NCI-H2107 (cell line): ENCODE measurements at regions not wholly inside any gene's neighbourhood (a gene's known extent, or its start where the extent isn't known, plus 50 kb on each side); places are given as distances from the start of the nearest gene placed in this dataset.

ENCODE experiments used
- DNase-seq: peaks from one replicate; lab custom pipeline; 2025; lab: John Stamatoyannopoulos, UW

DNA sequence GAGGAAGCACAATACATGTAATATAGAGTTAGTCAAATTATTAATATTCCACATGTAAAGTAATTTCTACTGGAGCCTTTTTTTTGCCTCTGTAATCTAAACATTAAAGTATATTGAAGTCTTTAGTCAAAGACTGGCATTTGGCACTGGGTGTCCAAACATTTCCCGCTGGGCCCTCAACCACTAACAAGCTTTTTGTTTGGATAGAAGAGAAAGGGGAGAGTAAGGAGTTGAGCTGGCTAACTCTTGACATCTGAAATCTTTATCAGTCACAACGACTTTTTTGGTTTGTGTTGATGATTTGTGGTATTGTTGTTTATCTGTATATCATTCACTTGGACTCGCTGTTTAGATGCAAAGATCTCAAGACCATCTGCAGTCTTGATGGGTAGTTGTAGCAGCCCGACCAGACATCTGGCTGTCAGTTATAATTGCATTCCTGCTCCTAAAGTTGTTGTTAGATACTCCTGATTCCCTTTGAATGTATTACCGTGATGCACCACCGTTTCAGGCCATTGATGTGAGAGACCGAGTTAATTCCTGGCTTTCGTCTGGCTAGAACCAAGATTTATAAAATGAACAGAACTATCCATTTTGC is 379.6 kb downstream of the MTX2 start:
- DNase-seq: no peak

DNA sequence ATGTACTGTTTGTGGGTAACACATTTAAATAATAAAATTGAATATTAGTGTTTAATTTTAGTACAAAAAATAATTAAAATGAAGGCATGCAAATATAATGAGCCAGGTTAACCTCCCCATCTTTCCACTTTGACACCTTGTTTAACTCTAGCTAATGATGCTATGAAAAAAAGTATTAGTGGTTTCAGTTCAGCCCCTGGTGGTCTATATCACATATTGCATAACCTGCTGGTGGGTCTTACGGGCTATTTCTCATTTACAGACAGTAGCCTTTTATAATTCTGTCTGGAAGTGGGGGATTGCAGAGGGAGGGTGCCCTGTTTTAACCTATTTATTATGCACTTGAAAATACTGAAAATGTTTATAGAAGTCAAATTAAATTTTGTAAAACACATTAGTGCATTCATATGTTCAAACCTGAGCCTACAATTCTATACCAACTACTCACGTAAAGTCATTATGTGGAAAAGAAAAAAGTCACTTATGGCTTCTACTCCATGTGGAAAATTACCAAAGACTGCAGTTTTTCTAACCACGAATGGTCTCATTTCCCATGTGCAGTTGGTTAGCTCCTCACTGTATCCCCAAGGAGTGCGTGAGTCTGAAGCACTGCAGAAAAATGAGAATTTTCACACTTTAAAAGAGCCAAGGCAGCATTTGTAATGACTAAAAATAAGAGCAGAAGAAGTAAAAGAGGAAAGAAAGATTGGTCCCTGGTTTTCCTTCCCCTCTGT is 381.0 kb downstream of the MTX2 start:
- no peak for DNase-seq

- no peak for DNase-seq
Observed at GRCh38 chr2:176650838-176651555, 381.8 kb downstream of the MTX2 start.

DNA sequence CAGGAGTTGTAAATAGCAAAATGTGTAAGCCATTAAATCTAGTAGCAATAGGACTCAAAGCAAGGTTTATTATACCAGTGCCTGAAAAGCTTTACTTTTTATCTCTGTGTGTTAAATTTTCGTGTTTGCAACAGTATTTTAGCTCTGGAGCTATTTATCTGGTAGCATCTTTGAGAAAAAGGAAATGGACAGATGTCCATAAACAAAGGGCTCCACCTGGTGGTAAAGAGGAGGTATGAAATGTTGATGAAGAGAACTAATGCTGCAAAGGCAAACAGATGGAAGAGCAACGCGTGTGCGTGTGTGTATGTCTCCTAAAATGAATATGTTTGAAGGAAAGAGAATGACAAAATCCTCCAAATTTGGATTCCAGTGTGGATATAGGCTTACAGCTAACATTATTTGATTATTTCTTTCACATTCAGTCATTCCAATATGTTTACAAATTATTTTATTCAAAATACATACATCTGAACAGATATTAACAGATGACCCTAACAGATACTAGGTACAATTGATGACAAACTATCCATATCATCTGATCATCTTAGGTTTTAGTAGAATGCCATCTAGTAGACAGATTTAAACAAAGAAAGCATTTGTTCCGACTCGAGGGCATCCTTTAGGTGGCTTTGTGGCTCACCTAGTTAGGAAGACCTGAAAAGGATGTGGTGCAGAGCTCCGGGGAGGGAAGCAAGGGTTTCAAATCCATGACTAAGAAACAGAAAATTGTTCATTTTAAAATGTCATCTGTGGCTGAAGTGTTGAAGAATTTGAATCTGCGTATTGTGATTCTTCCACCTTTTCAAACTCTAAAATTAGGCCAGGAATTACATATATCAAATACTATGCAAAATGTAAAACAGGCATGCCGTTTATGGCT is 383.3 kb downstream of the MTX2 start:
- DNase-seq: peak; percentile 50

- peak; percentile 32 for DNase-seq
Observed at GRCh38 chr2:176653479-176654443, 384.5 kb downstream of the MTX2 start.

DNA sequence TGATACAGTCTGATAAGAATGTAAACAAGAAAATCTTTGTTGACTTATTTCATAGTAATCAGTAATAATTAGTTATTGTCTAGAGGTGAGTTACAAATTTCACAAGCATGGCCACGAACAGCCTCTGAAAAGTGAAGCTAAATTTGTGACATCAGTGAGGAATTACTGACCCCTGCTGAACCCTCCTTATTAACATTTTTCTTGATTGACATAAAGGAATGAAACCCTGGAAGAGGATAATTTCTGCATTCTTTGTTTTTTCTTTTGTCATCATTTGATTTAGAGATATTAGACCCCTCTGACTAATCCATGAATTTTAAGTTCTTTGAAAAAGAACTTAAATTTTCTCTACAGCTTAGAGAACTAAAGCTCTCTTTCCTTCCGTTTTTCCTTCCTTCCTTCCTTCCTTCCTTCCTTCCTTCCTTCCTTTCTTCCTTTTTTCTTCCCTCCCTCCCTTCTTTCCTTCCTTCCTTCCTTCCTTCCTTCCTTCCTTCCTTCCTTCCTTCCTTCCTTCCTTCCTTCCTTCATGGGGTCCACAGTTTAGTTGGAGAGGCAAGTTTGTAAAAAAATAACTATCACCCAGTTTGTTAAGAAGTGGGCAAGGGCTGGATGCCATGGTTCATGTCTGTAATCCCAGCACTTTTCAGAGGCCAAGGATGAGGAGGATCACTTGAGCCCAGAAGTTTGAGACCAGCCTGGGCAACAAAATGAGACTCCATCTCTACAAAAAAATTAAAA is 387.0 kb downstream of the MTX2 start:
- DNase-seq: no peak

DNA sequence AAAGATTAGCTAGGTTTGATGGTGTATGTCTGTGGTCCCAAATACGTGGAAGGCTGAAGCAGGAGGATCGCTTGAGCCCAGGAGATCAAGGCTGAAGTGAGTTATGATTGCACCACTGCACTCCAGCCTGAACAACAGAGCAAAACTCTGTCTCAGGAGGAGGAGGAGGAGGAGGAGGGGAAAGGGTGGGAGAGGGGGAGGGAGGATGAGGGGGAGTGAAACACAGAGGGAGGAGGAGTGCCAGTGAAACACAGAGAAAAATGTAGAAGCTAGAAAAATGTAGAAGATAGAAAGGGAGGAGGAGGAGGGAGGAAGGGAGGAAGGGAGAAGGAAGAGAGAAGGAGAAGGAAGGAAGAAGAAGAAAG is 387.5 kb downstream of the MTX2 start:
- DNase-seq: no peak

DNA sequence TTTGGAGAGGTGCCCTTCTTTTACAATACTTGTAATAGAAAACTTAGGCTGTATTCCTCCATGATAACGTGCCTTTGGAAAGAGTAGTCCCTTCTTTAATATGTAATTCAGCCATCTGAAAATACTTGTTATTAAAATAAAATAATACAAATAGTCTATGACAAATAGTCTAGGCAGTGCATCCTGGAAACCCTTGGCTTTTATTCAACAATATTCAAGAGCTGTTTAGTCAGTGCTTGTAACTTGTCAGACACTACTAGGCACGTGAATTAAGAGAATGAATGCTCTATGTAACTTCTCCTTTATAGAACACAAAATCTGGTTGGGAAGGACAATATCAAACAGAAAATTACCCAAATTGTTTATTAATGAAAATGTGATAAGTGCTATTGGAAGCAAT is 388.2 kb downstream of the MTX2 start:
- DNase-seq: no peak

DNA sequence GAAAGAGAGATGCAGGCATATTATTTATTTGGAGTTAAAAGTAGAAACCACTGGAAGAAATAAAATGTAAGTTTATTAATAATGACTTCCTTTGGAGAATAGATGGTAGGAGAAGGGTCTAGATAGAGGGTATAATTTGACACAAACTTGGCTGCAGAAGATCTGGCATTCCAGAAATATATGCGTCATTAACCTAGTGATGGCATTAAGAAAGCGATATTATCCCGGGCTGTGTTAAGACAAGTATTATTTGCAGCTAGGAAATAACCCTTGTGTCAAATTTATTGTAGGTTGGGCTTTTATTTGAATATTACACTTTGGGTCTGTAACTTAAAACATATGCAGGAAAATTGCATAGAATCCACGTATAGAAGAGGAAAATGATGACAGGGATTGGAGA is 389.5 kb downstream of the MTX2 start:
- no peak for DNase-seq

DNA sequence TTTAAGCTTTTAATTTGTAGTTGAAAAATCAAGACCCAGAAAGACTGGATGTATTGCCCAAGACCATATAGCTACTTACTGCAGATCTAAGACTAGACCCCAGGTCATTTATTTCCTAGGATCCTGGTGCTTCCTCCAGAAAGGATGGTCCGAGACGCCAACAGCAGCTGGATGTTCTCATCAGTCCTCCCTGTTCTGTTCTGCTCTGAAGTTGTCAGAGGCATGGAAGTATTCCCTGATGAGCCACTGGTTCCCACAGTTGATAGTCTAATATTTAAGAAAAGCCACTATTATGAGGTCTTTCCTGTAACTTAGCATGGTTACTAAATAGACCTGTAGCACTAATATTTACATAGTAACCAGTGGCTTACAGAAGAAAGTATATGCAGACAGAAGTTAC is 393.5 kb downstream of the MTX2 start:
- no peak for DNase-seq

GRCh38 chr2:176664478-176664877 is 395.2 kb downstream of the MTX2 start:
- DNase-seq: no peak

DNA sequence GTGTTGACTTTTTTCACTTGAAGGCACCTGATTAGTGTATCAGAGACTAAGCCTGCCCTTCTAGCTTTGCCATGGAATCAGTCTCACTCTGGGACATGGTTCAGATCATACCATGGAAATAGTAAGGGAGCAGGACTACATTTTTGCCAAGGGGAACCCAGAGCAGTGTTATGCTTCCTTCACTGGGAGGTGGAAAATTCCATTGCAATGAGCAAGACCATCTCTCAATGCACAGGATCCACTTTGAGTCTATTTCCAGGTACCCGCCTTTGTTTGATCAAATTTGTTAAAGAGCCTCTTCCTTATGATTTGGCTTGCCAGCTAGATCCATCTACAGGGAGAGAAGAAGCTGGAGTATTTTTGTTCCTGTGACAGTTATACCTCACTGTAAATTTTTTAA is 395.8 kb downstream of the MTX2 start:
- no peak for DNase-seq

DNA sequence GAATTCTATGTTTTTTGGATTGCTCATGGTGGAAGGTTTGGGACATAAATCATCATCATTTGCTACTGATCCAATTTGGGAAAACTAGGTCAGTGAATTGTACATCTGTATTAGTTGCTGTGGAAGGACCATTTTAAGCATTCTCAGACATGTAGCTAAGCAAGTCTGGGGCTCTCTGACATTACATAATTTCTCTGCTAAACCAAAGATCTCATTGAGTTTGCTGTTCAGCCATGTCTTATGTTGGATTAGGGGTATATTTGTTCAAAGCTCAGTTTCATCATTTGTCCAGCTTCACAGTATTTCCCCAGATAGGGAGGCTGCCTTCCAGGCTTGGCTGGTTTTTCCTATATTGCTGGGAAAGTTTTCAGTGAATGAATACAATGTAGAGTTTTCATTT is 399.7 kb downstream of the MTX2 start:
- no peak for DNase-seq

- no peak for DNase-seq
Observed at GRCh38 chr2:176669398-176670174, 400.3 kb downstream of the MTX2 start.

DNA sequence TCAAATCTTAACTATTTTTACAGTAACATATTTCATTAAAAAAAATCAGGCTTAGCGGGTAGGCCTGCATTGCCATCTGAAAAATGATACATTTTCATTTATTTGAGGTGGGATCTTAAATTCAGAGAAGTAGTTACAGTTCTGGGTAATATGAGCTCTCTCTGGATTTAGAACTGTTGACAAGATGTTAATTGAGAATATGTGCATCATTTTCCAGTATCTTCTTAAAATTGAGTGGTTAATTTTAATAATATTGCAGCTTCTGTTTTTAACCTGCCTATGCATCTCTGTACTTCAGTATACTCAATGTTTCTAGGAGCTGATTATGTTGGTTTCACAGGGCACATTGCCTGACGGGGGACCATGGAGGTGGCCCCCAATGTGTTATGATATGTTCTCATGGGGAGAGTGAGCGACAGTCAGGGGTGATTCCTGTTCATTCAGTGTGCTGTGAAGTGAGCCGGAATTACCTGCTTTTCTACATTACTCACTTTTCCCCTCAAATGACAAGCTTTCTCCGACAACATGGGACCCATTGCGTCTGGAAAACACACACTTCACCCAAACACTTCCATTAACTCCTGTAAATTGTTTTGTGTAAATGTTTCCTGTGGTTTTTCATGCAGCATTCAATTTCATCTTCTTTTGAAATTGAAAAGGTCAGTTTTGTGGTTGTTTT is 406.2 kb downstream of the MTX2 start:
- peak; percentile 13 for DNase-seq

DNA sequence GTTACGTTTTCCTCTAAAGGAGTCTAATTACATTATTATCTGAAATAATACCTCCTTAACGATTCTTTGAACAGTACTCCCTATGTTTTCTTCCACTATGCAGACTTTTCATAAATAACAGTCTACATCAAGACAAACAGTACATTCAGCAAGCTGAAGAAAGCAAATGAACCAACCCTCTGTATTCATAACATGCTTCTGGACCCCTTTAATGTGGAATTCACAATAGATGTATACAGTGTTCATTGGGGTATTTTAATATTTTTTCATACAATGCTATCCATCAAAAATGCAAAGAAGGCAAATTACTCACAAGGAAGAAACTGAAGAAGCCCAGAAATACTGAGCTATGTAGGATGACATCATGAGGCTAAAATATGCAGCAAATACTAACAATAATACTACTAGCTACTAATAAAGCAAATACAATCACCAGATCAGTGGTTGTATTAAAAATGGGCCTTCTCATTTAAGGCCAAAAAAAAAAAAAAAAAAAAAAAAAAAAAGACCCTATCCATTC is 408.6 kb downstream of the MTX2 start:
- DNase-seq: no peak

- DNase-seq: no peak
Observed at GRCh38 chr2:176678571-176678970, 409.3 kb downstream of the MTX2 start.

DNA sequence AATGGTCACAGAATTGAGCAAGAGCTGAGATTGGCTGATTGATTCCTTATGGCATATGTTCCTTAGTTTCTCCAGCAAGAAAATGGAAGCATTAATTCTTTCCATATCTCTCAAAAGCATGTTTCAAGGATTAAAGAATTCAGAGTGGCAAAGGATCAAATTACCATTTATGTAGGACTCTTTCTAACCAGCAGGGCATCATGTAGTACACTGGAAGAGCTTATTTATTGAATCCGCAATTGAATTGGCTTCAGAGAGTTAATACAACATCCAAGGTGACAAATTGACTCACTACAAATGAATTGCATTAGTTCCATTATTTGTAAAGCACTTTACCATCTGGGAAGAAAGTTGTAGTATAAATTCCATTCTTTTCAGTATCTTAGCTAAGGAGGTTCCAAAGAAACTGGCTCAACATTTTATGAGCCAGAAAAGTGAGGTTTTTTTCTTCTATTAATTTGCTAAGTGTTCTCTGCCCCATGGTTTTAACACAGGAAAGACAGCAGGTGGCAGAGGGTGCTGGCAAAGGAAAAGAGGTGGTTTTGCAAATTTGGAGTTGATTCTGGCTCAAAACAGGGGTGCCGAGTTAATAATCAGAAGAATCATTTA is 409.9 kb downstream of the MTX2 start:
- DNase-seq: no peak
